ENCODE measurements at regions not wholly inside any gene's neighbourhood (a gene's known extent, or its start where the extent isn't known, plus 50 kb on each side); places are given as distances from the start of the nearest gene placed in this dataset.

- no peak for TF ChIP-seq MAX (IDR thresholded peaks at IDR 0.05)
- TF ChIP-seq ZBTB33 (IDR thresholded peaks at IDR 0.05) = no peak
- TF ChIP-seq EGR1 (IDR thresholded peaks at IDR 0.05; ENCODE audit: low read depth in 2 of 2) = no peak
- no peak for TF ChIP-seq GABPA (IDR thresholded peaks at IDR 0.05 in 1 of 2, conservative IDR thresholded peaks at IDR 0.05 in 1 of 2)
- WGBS = 87% methylated on average over 2 of the region's 2 CpGs
- Histone ChIP-seq H3K27me3 (ENCODE audit: control insufficient read depth in 4 of 4, insufficient read depth in 4 of 4, low read length in 3 of 4) (no peaks in the 10 kb centered on the region), H3K9ac (ENCODE audit: low read depth in 1 of 2, low read length in 2 of 2) (no peak overlapping the region), H3K4me3 (ENCODE audit: low read depth in 1 of 3, low read length in 3 of 3) (no peak overlapping the region), H3K4me1 (ENCODE audit: control insufficient read depth in 4 of 4, insufficient read depth in 4 of 4, low read length in 3 of 4) (no peaks in the 10 kb centered on the region), H3K9me3 (ENCODE audit: control insufficient read depth in 4 of 4, low read length in 3 of 4) (no peaks in the 10 kb centered on the region), H3K27ac (ENCODE audit: low read depth in 1 of 2, low read length in 2 of 2) (no peak overlapping the region), H3K36me3 (ENCODE audit: control insufficient read depth in 4 of 4, insufficient read depth in 3 of 4, low read depth in 1 of 4, low read length in 3 of 4) (no peaks in the 10 kb centered on the region)
- no peak for DNase-seq (ENCODE audit: low spot score)
These were observed 1407.2 kb downstream of the MRPL39 start for GRCh38 chr21:24200052-24200451.

- no peak overlapping the region for H3K27ac ChIP-seq (ENCODE audit: low read depth in 1 of 2, low read length in 2 of 2)
- H3K4me1 ChIP-seq (ENCODE audit: control insufficient read depth in 4 of 4, insufficient read depth in 4 of 4, low read length in 3 of 4) = no peaks in the 10 kb centered on the region
- no peaks in the 10 kb centered on the region for H3K9me3 ChIP-seq (ENCODE audit: control insufficient read depth in 4 of 4, low read length in 3 of 4)
- TF ChIP-seq RAD21 (IDR thresholded peaks at IDR 0.05) (no peak), HNF4A (conservative IDR thresholded peaks at IDR 0.05) (no peak), CTCF (IDR thresholded peaks at IDR 0.05; ENCODE audit: low read depth, low read length, missing input control) (no peak), YY1 (IDR thresholded peaks at IDR 0.05) (no peak), REST (IDR thresholded peaks at IDR 0.05) (no peak), MAX (IDR thresholded peaks at IDR 0.05) (no peak), GABPA (IDR thresholded peaks at IDR 0.05 in 1 of 2, conservative IDR thresholded peaks at IDR 0.05 in 1 of 2) (no peak), EGR1 (IDR thresholded peaks at IDR 0.05; ENCODE audit: low read depth in 2 of 2) (no peak), ATF3 (IDR thresholded peaks at IDR 0.05) (no peak), FOXA2 (IDR thresholded peaks at IDR 0.05) (no peak), NR2F2 (IDR thresholded peaks at IDR 0.05) (no peak), TAF1 (conservative IDR thresholded peaks at IDR 0.05) (no peak), FOXA1 (IDR thresholded peaks at IDR 0.05) (no peak), RXRA (IDR thresholded peaks at IDR 0.05) (no peak), HNF4G (IDR thresholded peaks at IDR 0.05) (no peak), ZBTB33 (IDR thresholded peaks at IDR 0.05) (no peak)
- H3K4me3 ChIP-seq (ENCODE audit: low read depth in 1 of 3, low read length in 3 of 3) = no peak overlapping the region
- no peaks in the 10 kb centered on the region for H3K27me3 ChIP-seq (ENCODE audit: control insufficient read depth in 4 of 4, insufficient read depth in 4 of 4, low read length in 3 of 4)
- no peak for DNase-seq (ENCODE audit: low spot score)
- no peak overlapping the region for H3K9ac ChIP-seq (ENCODE audit: low read depth in 1 of 2, low read length in 2 of 2)
- H3K36me3 ChIP-seq (ENCODE audit: control insufficient read depth in 4 of 4, insufficient read depth in 3 of 4, low read depth in 1 of 4, low read length in 3 of 4) = no peaks in the 10 kb centered on the region
These were observed 1409.4 kb downstream of the MRPL39 start for GRCh38 chr21:24197923-24198322.
